ENCODE measurements at regions not wholly inside any gene's neighbourhood (a gene's known extent, or its start where the extent isn't known, plus 50 kb on each side); places are given as distances from the start of the nearest gene placed in this dataset.

DNA sequence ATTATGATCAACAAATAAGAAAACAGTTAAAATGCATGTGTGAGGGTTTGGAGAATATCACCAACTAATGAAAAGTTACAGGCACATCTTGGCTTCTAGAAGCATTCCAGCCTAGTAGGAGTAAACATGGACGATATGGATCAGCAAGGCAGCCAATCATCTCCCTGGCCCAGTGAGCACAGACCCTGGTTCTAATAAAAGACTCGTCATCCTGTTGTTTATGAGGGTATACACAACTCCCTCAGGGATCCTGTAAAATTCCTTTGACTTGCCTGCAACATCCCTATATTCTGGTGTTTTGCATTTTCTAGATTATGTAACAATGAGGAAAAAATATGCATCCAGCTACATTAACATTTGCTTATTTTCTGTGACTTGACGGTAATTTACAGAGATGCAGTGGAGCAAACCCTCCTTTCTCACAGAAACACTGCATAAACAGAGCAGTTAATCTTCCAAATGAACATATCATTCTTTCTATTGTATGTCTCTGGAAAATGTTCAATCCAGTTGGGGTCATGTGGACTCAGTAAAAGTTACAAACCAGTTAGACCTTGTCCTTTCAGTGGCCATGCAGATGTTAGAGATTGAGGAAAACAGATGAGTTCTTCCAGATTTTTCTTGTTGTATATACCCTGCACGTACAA lies 88.9 kb upstream of the NDP start:
- Histone ChIP-seq H3K9me3 (ENCODE audit: control extremely low read depth in 1 of 3, control insufficient read depth in 2 of 3, insufficient read depth in 1 of 3, low read length in 2 of 3) (no peaks in the 10 kb centered on the region), H3K4me3 (ENCODE audit: control extremely low read depth in 1 of 5, extremely low read depth in 1 of 5, insufficient read depth in 1 of 5, low read depth in 2 of 5, low read length in 4 of 5) (no peak overlapping the region), H3K27me3 (replicated peaks in 1 of 4; ENCODE audit: control extremely low read depth in 1 of 4, control insufficient read depth in 3 of 4, insufficient read depth in 4 of 4, low read length in 3 of 4) (no peaks in the 10 kb centered on the region), H2AFZ (ENCODE audit: insufficient read depth, low read depth, low read length, poor library complexity, severe bottlenecking) (no peak overlapping the region), H4K20me1 (ENCODE audit: control insufficient read depth, insufficient read depth, low read length, poor library complexity, severe bottlenecking) (no peaks in the 10 kb centered on the region), H3K9ac (ENCODE audit: low read length) (no peak overlapping the region), H3K4me1 (ENCODE audit: control insufficient read depth in 2 of 2, insufficient read depth in 2 of 2, low read length in 2 of 2) (no peaks in the 10 kb centered on the region), H3K27ac (ENCODE audit: low read length in 2 of 2) (no peak overlapping the region), H3K4me2 (replicated peaks; ENCODE audit: low read depth, low read length, poor library complexity, severe bottlenecking) (no peak overlapping the region), H3K79me2 (ENCODE audit: control insufficient read depth, insufficient read depth, low read length) (no peaks in the 10 kb centered on the region), H3K36me3 (replicated peaks in 1 of 2; ENCODE audit: control extremely low read depth in 1 of 2, control insufficient read depth in 1 of 2, extremely low read depth in 1 of 2, insufficient read depth in 2 of 2, low read length in 1 of 2) (no peaks in the 10 kb centered on the region)
- Mint-ChIP-seq H3K9me3 (ENCODE audit: insufficient read depth) (no peaks in the 10 kb centered on the region), H3K27ac (no peak overlapping the region), H3K4me3 (no peak overlapping the region), H3K27me3 (no peaks in the 10 kb centered on the region), H3K4me1 (no peaks in the 10 kb centered on the region)
- CTCF ChIA-PET, result no interaction called here
- TF ChIP-seq, protein P1, sequence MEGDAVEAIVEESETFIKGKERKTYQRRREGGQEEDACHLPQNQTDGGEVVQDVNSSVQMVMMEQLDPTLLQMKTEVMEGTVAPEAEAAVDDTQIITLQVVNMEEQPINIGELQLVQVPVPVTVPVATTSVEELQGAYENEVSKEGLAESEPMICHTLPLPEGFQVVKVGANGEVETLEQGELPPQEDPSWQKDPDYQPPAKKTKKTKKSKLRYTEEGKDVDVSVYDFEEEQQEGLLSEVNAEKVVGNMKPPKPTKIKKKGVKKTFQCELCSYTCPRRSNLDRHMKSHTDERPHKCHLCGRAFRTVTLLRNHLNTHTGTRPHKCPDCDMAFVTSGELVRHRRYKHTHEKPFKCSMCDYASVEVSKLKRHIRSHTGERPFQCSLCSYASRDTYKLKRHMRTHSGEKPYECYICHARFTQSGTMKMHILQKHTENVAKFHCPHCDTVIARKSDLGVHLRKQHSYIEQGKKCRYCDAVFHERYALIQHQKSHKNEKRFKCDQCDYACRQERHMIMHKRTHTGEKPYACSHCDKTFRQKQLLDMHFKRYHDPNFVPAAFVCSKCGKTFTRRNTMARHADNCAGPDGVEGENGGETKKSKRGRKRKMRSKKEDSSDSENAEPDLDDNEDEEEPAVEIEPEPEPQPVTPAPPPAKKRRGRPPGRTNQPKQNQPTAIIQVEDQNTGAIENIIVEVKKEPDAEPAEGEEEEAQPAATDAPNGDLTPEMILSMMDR (IDR thresholded peaks at IDR 0.05), result no peak
- TF ChIP-seq EZH2 (IDR thresholded peaks at IDR 0.05; ENCODE audit: borderline replicate concordance, insufficient read depth, low read depth, low read length, poor library complexity, severe bottlenecking), result no peak
- no CpG with 5 or more reads among the region's 4 CpGs for WGBS (ENCODE audit: insufficient coverage)
- intact Hi-C loops (cut with micrococcal nuclease), result no loop called here
- no peak for DNase-seq
- POLR2A ChIA-PET, result no interaction called here
- no peak for ATAC-seq (ENCODE audit: low read depth)

DNA sequence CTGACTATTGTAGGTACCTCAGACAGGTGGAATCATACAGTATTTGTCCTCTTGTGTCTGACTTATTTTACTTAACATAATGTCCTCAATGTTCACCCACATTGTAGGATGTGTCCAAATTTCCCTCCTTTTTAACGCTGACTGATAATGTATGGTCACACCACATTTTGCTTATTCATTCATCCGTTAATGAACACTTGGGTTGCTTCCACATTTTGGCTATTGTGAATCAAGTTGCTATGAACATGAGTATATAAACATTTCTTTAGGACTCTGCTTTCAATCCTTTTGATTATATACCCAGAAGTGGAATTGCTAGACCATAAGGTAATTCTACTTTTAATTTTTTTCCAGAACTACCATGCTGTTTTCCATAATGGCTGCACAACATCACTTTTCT lies 87.0 kb upstream of the NDP start:
- TF ChIP-seq, protein P1 (IDR thresholded peaks at IDR 0.05), result no peak
- no peaks in the 10 kb centered on the region for H3K27me3 ChIP-seq (replicated peaks in 1 of 4; ENCODE audit: control extremely low read depth in 1 of 4, control insufficient read depth in 3 of 4, insufficient read depth in 4 of 4, low read length in 3 of 4)
- H3K36me3 ChIP-seq (replicated peaks in 1 of 2; ENCODE audit: control extremely low read depth in 1 of 2, control insufficient read depth in 1 of 2, extremely low read depth in 1 of 2, insufficient read depth in 2 of 2, low read length in 1 of 2), result no peaks in the 10 kb centered on the region
- Mint-ChIP-seq H3K9me3 (ENCODE audit: insufficient read depth) (no peaks in the 10 kb centered on the region), H3K27me3 (peaks cover 4% of the 10 kb centered on the region), H3K4me1 (no peaks in the 10 kb centered on the region), H3K27ac (no peak overlapping the region), H3K4me3 (no peak overlapping the region)
- DNase-seq (no peak), ATAC-seq (ENCODE audit: low read depth) (no peak)
- intact Hi-C loops (cut with micrococcal nuclease), result no loop called here
- no peaks in the 10 kb centered on the region for H4K20me1 ChIP-seq (ENCODE audit: control insufficient read depth, insufficient read depth, low read length, poor library complexity, severe bottlenecking)
- no peak overlapping the region for H3K27ac ChIP-seq (ENCODE audit: low read length in 2 of 2)
- CTCF ChIA-PET, result no interaction called here
- no peaks in the 10 kb centered on the region for H3K9me3 ChIP-seq (ENCODE audit: control extremely low read depth in 1 of 3, control insufficient read depth in 2 of 3, insufficient read depth in 1 of 3, low read length in 2 of 3)
- no peak overlapping the region for H3K4me3 ChIP-seq (ENCODE audit: control extremely low read depth in 1 of 5, extremely low read depth in 1 of 5, insufficient read depth in 1 of 5, low read depth in 2 of 5, low read length in 4 of 5)
- H3K79me2 ChIP-seq (ENCODE audit: control insufficient read depth, insufficient read depth, low read length), result no peaks in the 10 kb centered on the region
- no peak overlapping the region for H3K4me2 ChIP-seq (replicated peaks; ENCODE audit: low read depth, low read length, poor library complexity, severe bottlenecking)
- WGBS (ENCODE audit: insufficient coverage), result no CpG with 5 or more reads among the region's 2 CpGs
- POLR2A ChIA-PET, result no interaction called here
- H3K9ac ChIP-seq (ENCODE audit: low read length), result no peak overlapping the region
- no peaks in the 10 kb centered on the region for H3K4me1 ChIP-seq (ENCODE audit: control insufficient read depth in 2 of 2, insufficient read depth in 2 of 2, low read length in 2 of 2)
- H2AFZ ChIP-seq (ENCODE audit: insufficient read depth, low read depth, low read length, poor library complexity, severe bottlenecking), result no peak overlapping the region
